WTC11 (cell line): ENCODE measurements at regions not wholly inside any gene's neighbourhood (a gene's known extent, or its start where the extent isn't known, plus 50 kb on each side); places are given as distances from the start of the nearest gene placed in this dataset.

ENCODE experiments used
- ATAC-seq: fragments of 200-7000 bp; cut with Tn5 transposase; 2 replicates; pipeline ENCODE4 v1.10.0; 2021; ENCODE audit warnings: mild to moderate bottlenecking, moderate library complexity
- CTCF ChIA-PET: fragments of 300-600 bp; sonication (Branson Sonifier 250); formaldehyde crosslinking; loops from one replicate; lab custom pipeline; 2021; ENCODE audit warnings: antibody characterized with exemption; lab: Charles Lee
- POLR2A ChIA-PET: fragments of 350-600 bp; sonication (Branson Sonifier 250); formaldehyde crosslinking; loops from one replicate; lab custom pipeline; 2021; ENCODE audit warnings: antibody characterized with exemption; lab: Charles Lee
- DNase-seq: peaks from one replicate; pipeline ENCODE4 v3.0.0; 2021; ENCODE audit warnings: low spot score
- H3K27ac Mint-ChIP-seq: 2 replicates; pipeline ENCODE4 v1.8.0; 2021; ENCODE audit warnings: mixed read lengths
- H3K27me3 Mint-ChIP-seq: 2 replicates; pipeline ENCODE4 v1.8.0; 2021; ENCODE audit warnings: low read depth, mild to moderate bottlenecking, moderate library complexity, mixed read lengths
- H3K36me3 Mint-ChIP-seq: 2 replicates; pipeline ENCODE4 v1.8.0; 2021; ENCODE audit warnings: mixed read lengths
- H3K4me1 Mint-ChIP-seq: 2 replicates; pipeline ENCODE4 v1.8.0; 2022; ENCODE audit warnings: mixed read lengths
- H3K4me3 Mint-ChIP-seq: 2 replicates; pipeline ENCODE4 v1.8.0; 2021; ENCODE audit warnings: mild to moderate bottlenecking, moderate library complexity, mixed read lengths
- H3K9me3 Mint-ChIP-seq: 2 replicates; pipeline ENCODE4 v1.8.0; 2021; ENCODE audit warnings: mixed read lengths
- ATF1 ChIP-seq: sonication (generic); formaldehyde crosslinking; IDR thresholded peaks from 2 replicates; pipeline ENCODE4 v1.8.1; 2023; ENCODE audit warnings: mild to moderate bottlenecking, moderate library complexity, missing genetic modification reagents
- ATF3 ChIP-seq: sonication (generic); formaldehyde crosslinking; conservative IDR thresholded peaks from 2 replicates; pipeline ENCODE4 v1.8.1; 2022; ENCODE audit warnings: mild to moderate bottlenecking, missing genetic modification reagents
- CBFB ChIP-seq: sonication (generic); formaldehyde crosslinking; IDR thresholded peaks from 2 replicates; pipeline ENCODE4 v1.8.1; 2022; ENCODE audit warnings: mild to moderate bottlenecking, low read depth, missing genetic modification reagents
- ELF4 ChIP-seq: sonication (generic); formaldehyde crosslinking; IDR thresholded peaks from 2 replicates; pipeline ENCODE4 v1.8.1; 2022; ENCODE audit warnings: low read depth, mild to moderate bottlenecking, moderate library complexity, missing genetic modification reagents
- GABPB1 ChIP-seq: sonication (generic); formaldehyde crosslinking; IDR thresholded peaks from 2 replicates; pipeline ENCODE4 v1.8.1; 2023; ENCODE audit warnings: mild to moderate bottlenecking, missing genetic modification reagents
- JAZF1 ChIP-seq: fragments of 250-450 bp; sonication (Bioruptor Pico); IDR thresholded peaks from 2 replicates; pipeline ENCODE4 v1.9.0; 2021; ENCODE audit warnings: moderate library complexity, mild to moderate bottlenecking, inconsistent platforms
- KAT7 ChIP-seq: sonication (generic); formaldehyde crosslinking; IDR thresholded peaks from 2 replicates; pipeline ENCODE4 v1.8.1; 2023; ENCODE audit warnings: missing genetic modification reagents, mild to moderate bottlenecking, borderline replicate concordance
- MXD4 ChIP-seq: fragments of 250-450 bp; sonication (Bioruptor Pico); IDR thresholded peaks from 2 replicates; pipeline ENCODE4 v1.8.0; 2021; ENCODE audit warnings: mild to moderate bottlenecking, moderate library complexity, borderline replicate concordance
- NFATC4 ChIP-seq: fragments of 250-450 bp; sonication (Bioruptor Pico); IDR thresholded peaks from 2 replicates; pipeline ENCODE4 v1.9.0; 2021; ENCODE audit warnings: mild to moderate bottlenecking
- NFE2L1 ChIP-seq: sonication (generic); formaldehyde crosslinking; IDR thresholded peaks from 2 replicates; pipeline ENCODE4 v1.8.1; 2023; ENCODE audit warnings: missing genetic modification reagents
- NR3C1 ChIP-seq: sonication (generic); formaldehyde crosslinking; conservative IDR thresholded peaks from 2 replicates; pipeline ENCODE4 v1.8.1; 2023; ENCODE audit warnings: low read depth, mild to moderate bottlenecking, missing genetic modification reagents
- RORB ChIP-seq: fragments of 250-450 bp; sonication (Bioruptor Pico); IDR thresholded peaks from 2 replicates; pipeline ENCODE4 v1.9.0; 2021; ENCODE audit warnings: mild to moderate bottlenecking
- TEAD1 ChIP-seq: sonication (generic); formaldehyde crosslinking; IDR thresholded peaks from 2 replicates; pipeline ENCODE4 v1.8.0; 2022; ENCODE audit warnings: mild to moderate bottlenecking, missing genetic modification reagents
- TEAD4 ChIP-seq: sonication (generic); formaldehyde crosslinking; IDR thresholded peaks from 2 replicates; pipeline ENCODE4 v1.8.0; 2022; ENCODE audit warnings: mild to moderate bottlenecking, missing genetic modification reagents
- ZNF138 ChIP-seq: sonication (generic); formaldehyde crosslinking; conservative IDR thresholded peaks from 2 replicates; pipeline ENCODE4 v1.8.1; 2022; ENCODE audit warnings: mild to moderate bottlenecking, moderate library complexity, missing genetic modification reagents
- ZNF232 ChIP-seq: sonication (generic); formaldehyde crosslinking; IDR thresholded peaks from 2 replicates; pipeline ENCODE4 v1.8.0; 2022; ENCODE audit warnings: mild to moderate bottlenecking, missing genetic modification reagents
- ZNF263 ChIP-seq: sonication (generic); formaldehyde crosslinking; IDR thresholded peaks from 2 replicates; pipeline ENCODE4 v1.8.1; 2022; ENCODE audit warnings: low read depth, mild to moderate bottlenecking, moderate library complexity, missing genetic modification reagents
- ZNF396 ChIP-seq: fragments of 250-450 bp; sonication (Bioruptor Pico); IDR thresholded peaks from 2 replicates; pipeline ENCODE4 v1.8.0; 2021; ENCODE audit warnings: mild to moderate bottlenecking, moderate library complexity, borderline replicate concordance
- ZNF671 ChIP-seq: fragments of 250-450 bp; sonication (Bioruptor Pico); IDR thresholded peaks from 2 replicates; pipeline ENCODE4 v1.8.0; 2021; ENCODE audit warnings: mild to moderate bottlenecking
- TF ChIP-seq, protein P1 (sequence below): sonication (generic); formaldehyde crosslinking; IDR thresholded peaks from 2 replicates; pipeline ENCODE4 v1.8.0; 2023; ENCODE audit warnings: missing genetic modification reagents, mild to moderate bottlenecking, borderline replicate concordance
- TF ChIP-seq, protein P2 (sequence below): sonication (generic); formaldehyde crosslinking; IDR thresholded peaks from 2 replicates; pipeline ENCODE4 v1.8.1; 2022; ENCODE audit warnings: low read depth, missing genetic modification reagents, borderline replicate concordance
- TF ChIP-seq, protein P3 (sequence below): fragments of 250-450 bp; sonication (Bioruptor Pico); IDR thresholded peaks from 2 replicates; pipeline ENCODE4 v1.9.0; 2021; ENCODE audit warnings: mild to moderate bottlenecking
- TF ChIP-seq, protein P4 (sequence below): sonication (generic); formaldehyde crosslinking; IDR thresholded peaks from 2 replicates; pipeline ENCODE4 v1.8.0; 2022; ENCODE audit warnings: mild to moderate bottlenecking, missing genetic modification reagents
- TF ChIP-seq, protein P5 (sequence below): fragments of 250-450 bp; sonication (Bioruptor Pico); IDR thresholded peaks from 2 replicates; pipeline ENCODE4 v1.9.0; 2021; ENCODE audit warnings: mild to moderate bottlenecking
- TF ChIP-seq, protein P6 (sequence below): sonication (generic); formaldehyde crosslinking; IDR thresholded peaks from 2 replicates; pipeline ENCODE4 v1.8.0; 2023; ENCODE audit warnings: missing genetic modification reagents

- H3K4me3 Mint-ChIP-seq, result no peak overlapping the region
- TF ChIP-seq, protein P1, sequence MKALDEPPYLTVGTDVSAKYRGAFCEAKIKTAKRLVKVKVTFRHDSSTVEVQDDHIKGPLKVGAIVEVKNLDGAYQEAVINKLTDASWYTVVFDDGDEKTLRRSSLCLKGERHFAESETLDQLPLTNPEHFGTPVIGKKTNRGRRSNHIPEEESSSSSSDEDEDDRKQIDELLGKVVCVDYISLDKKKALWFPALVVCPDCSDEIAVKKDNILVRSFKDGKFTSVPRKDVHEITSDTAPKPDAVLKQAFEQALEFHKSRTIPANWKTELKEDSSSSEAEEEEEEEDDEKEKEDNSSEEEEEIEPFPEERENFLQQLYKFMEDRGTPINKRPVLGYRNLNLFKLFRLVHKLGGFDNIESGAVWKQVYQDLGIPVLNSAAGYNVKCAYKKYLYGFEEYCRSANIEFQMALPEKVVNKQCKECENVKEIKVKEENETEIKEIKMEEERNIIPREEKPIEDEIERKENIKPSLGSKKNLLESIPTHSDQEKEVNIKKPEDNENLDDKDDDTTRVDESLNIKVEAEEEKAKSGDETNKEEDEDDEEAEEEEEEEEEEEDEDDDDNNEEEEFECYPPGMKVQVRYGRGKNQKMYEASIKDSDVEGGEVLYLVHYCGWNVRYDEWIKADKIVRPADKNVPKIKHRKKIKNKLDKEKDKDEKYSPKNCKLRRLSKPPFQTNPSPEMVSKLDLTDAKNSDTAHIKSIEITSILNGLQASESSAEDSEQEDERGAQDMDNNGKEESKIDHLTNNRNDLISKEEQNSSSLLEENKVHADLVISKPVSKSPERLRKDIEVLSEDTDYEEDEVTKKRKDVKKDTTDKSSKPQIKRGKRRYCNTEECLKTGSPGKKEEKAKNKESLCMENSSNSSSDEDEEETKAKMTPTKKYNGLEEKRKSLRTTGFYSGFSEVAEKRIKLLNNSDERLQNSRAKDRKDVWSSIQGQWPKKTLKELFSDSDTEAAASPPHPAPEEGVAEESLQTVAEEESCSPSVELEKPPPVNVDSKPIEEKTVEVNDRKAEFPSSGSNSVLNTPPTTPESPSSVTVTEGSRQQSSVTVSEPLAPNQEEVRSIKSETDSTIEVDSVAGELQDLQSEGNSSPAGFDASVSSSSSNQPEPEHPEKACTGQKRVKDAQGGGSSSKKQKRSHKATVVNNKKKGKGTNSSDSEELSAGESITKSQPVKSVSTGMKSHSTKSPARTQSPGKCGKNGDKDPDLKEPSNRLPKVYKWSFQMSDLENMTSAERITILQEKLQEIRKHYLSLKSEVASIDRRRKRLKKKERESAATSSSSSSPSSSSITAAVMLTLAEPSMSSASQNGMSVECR (CRISPR knock-in tag), result no peak
- no peak for TF ChIP-seq TEAD1 (CRISPR knock-in tag)
- no peak for TF ChIP-seq ATF3
- no peak for TF ChIP-seq NR3C1
- no peak for TF ChIP-seq ZNF232 (CRISPR knock-in tag)
- no peak for TF ChIP-seq JAZF1 (CRISPR knock-in tag)
- no peak for TF ChIP-seq ELF4 (CRISPR knock-in tag)
- TF ChIP-seq NFATC4 (CRISPR knock-in tag), result no peak
- TF ChIP-seq, protein P2, sequence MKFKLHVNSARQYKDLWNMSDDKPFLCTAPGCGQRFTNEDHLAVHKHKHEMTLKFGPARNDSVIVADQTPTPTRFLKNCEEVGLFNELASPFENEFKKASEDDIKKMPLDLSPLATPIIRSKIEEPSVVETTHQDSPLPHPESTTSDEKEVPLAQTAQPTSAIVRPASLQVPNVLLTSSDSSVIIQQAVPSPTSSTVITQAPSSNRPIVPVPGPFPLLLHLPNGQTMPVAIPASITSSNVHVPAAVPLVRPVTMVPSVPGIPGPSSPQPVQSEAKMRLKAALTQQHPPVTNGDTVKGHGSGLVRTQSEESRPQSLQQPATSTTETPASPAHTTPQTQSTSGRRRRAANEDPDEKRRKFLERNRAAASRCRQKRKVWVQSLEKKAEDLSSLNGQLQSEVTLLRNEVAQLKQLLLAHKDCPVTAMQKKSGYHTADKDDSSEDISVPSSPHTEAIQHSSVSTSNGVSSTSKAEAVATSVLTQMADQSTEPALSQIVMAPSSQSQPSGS, result no peak
- TF ChIP-seq, protein P3, sequence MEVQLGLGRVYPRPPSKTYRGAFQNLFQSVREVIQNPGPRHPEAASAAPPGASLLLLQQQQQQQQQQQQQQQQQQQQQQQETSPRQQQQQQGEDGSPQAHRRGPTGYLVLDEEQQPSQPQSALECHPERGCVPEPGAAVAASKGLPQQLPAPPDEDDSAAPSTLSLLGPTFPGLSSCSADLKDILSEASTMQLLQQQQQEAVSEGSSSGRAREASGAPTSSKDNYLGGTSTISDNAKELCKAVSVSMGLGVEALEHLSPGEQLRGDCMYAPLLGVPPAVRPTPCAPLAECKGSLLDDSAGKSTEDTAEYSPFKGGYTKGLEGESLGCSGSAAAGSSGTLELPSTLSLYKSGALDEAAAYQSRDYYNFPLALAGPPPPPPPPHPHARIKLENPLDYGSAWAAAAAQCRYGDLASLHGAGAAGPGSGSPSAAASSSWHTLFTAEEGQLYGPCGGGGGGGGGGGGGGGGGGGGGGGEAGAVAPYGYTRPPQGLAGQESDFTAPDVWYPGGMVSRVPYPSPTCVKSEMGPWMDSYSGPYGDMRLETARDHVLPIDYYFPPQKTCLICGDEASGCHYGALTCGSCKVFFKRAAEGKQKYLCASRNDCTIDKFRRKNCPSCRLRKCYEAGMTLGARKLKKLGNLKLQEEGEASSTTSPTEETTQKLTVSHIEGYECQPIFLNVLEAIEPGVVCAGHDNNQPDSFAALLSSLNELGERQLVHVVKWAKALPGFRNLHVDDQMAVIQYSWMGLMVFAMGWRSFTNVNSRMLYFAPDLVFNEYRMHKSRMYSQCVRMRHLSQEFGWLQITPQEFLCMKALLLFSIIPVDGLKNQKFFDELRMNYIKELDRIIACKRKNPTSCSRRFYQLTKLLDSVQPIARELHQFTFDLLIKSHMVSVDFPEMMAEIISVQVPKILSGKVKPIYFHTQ, result no peak
- TF ChIP-seq, protein P4, sequence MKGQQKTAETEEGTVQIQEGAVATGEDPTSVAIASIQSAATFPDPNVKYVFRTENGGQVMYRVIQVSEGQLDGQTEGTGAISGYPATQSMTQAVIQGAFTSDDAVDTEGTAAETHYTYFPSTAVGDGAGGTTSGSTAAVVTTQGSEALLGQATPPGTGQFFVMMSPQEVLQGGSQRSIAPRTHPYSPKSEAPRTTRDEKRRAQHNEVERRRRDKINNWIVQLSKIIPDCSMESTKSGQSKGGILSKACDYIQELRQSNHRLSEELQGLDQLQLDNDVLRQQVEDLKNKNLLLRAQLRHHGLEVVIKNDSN (CRISPR knock-in tag), result no peak
- no peak for TF ChIP-seq ZNF671 (CRISPR knock-in tag)
- no peak for TF ChIP-seq TEAD4 (CRISPR knock-in tag)
- TF ChIP-seq ZNF138 (CRISPR knock-in tag), result no peak
- H3K27me3 Mint-ChIP-seq, result no peaks in the 10 kb centered on the region; the same call in 1 of the 2 replicates
- no peak for DNase-seq
- ChIA-PET CTCF (interaction anchor here (0.7 to 1.5 kb wide), 2 partner anchors 23 kb away, joined by 3 read pairs; no protein-coding TSS in a partner anchor), POLR2A (no interaction called here)
- no peaks in the 10 kb centered on the region for H3K9me3 Mint-ChIP-seq
- H3K4me1 Mint-ChIP-seq, result peaks cover 36% of the 10 kb centered on the region
- ATAC-seq, result no peak
- no peak overlapping the region for H3K27ac Mint-ChIP-seq
- no peaks in the 10 kb centered on the region for H3K36me3 Mint-ChIP-seq
Measured at GRCh38 chr1:229205854-229206253, 65.1 kb upstream of the RAB4A start.

DNA sequence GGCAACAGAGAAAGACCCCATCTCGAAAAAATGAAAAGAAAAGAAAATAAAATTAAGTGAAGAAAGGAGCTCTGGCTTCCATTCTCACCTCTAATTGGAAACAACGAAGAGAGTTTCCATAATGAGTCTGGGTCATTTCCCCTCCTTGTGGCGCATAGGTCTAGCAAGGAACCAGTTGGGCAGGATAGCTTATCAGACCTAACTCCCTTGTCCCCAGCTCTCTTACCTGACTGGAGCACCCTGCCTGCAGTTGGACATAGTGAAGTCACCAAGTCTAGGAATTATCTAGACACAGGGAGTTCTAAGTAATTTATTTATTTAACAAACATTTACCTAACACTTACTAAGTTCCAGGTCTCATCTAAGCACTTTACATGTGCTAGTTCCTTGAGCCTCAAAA, 63.0 kb upstream of the RAB4A start:
- no peaks in the 10 kb centered on the region for H3K9me3 Mint-ChIP-seq
- CTCF ChIA-PET, result no interaction called here
- TF ChIP-seq ELF4 (CRISPR knock-in tag) (no peak), ZNF396 (CRISPR knock-in tag) (no peak), NFE2L1 (CRISPR knock-in tag) (no peak), GABPB1 (CRISPR knock-in tag) (no peak), MXD4 (no peak), ZNF263 (CRISPR knock-in tag) (no peak), KAT7 (no peak), ATF1 (CRISPR knock-in tag) (no peak), RORB (CRISPR knock-in tag) (no peak), CBFB (no peak), JAZF1 (CRISPR knock-in tag) (no peak)
- TF ChIP-seq, protein P5, sequence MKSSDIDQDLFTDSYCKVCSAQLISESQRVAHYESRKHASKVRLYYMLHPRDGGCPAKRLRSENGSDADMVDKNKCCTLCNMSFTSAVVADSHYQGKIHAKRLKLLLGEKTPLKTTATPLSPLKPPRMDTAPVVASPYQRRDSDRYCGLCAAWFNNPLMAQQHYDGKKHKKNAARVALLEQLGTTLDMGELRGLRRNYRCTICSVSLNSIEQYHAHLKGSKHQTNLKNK (CRISPR knock-in tag), result no peak
- TF ChIP-seq, protein P6, sequence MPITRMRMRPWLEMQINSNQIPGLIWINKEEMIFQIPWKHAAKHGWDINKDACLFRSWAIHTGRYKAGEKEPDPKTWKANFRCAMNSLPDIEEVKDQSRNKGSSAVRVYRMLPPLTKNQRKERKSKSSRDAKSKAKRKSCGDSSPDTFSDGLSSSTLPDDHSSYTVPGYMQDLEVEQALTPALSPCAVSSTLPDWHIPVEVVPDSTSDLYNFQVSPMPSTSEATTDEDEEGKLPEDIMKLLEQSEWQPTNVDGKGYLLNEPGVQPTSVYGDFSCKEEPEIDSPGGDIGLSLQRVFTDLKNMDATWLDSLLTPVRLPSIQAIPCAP (CRISPR knock-in tag), result no peak

More for the DNA sequence above, 63.0 kb upstream of the RAB4A start:
- Mint-ChIP-seq H3K27ac (no peak overlapping the region), H3K4me3 (no peak overlapping the region), H3K4me1 (peaks cover 30% of the 10 kb centered on the region), H3K27me3 (no peaks in the 10 kb centered on the region; the same call in 1 of the 2 replicates), H3K36me3 (no peaks in the 10 kb centered on the region)
- DNase-seq (no peak), ATAC-seq (no peak)
- POLR2A ChIA-PET, result no interaction called here
